ENCODE measurements at regions not wholly inside any gene's neighbourhood (a gene's known extent, or its start where the extent isn't known, plus 50 kb on each side); places are given as distances from the start of the nearest gene placed in this dataset.

GRCh38 chr11:38191101-38191500, 1593.1 kb upstream of the RAG2 start:
- no peaks in the 10 kb centered on the region for H3K36me3 ChIP-seq
- peaks cover 0 to 13% (median 0%) of the 10 kb centered on the region in 11 donors for H3K9me3 ChIP-seq
- intact Hi-C loops (cut with DNase I), result no loop called here
- WGBS, 2 donors, result 79 to 90% methylated on average over 1 of the region's 1 CpG
- no peaks in the 10 kb centered on the region for H3K4me1 ChIP-seq
- TF ChIP-seq, protein P1, sequence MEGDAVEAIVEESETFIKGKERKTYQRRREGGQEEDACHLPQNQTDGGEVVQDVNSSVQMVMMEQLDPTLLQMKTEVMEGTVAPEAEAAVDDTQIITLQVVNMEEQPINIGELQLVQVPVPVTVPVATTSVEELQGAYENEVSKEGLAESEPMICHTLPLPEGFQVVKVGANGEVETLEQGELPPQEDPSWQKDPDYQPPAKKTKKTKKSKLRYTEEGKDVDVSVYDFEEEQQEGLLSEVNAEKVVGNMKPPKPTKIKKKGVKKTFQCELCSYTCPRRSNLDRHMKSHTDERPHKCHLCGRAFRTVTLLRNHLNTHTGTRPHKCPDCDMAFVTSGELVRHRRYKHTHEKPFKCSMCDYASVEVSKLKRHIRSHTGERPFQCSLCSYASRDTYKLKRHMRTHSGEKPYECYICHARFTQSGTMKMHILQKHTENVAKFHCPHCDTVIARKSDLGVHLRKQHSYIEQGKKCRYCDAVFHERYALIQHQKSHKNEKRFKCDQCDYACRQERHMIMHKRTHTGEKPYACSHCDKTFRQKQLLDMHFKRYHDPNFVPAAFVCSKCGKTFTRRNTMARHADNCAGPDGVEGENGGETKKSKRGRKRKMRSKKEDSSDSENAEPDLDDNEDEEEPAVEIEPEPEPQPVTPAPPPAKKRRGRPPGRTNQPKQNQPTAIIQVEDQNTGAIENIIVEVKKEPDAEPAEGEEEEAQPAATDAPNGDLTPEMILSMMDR (IDR thresholded peaks at IDR 0.05), result peak in 1 of 9 donors; percentile 13
- H3K27me3 ChIP-seq, result no peaks in the 10 kb centered on the region
- no peak overlapping the region for H3K27ac ChIP-seq
- H3K4me3 ChIP-seq, result no peak overlapping the region
- ATAC-seq (no peak), DNase-seq (no peak)

DNA sequence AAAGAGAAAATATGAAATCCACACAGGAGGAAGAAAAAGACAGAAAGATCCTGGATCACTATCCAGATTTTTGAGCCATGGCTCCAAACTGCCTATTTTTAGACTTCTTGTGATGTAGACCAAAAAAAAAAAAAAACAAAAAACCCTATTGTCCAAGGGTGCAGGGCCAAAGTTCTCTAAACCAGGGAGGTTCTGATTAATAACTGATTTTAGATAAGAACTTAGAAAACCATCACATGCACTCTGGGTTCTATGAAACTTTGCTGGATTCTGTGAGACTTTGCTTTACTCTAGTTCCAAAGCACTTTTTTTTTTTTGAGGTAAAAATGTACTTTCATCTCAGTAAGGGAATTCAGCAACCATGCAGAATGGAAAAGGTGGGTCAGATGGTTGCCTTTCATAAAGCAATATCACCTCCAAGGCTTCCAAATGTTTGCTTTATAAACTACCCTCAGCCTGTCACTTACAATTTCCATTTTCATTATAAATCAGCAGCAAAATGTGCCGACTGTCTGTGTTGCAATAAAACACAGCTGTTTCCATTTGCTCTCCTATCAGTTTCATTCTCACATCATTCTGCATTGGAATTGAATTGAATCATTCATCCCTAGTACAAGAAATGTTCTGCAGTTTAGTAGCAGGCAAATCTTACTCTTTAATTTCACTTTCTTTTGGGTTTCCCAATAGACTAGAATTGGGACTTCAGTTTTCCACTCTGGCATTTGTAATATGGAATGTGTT, 1584.3 kb upstream of the RAG2 start:
- Histone ChIP-seq H3K36me3 (no peaks in the 10 kb centered on the region), H3K4me1 (no peaks in the 10 kb centered on the region), H3K4me3 (no peak overlapping the region), H3K9me3 (no peaks in the 10 kb centered on the region), H3K27ac (no peak overlapping the region), H3K27me3 (no peaks in the 10 kb centered on the region)
- 33 to 58% methylated on average over 1 of the region's 1 CpG for WGBS, 2 donors
- peak in 4 of 8 donors; percentile 55 to 82 (median 59) for ATAC-seq
- TF ChIP-seq, protein P1 (IDR thresholded peaks at IDR 0.05), result no peak
- intact Hi-C loops (cut with DNase I), result no loop called here
- no peak for DNase-seq

DNA sequence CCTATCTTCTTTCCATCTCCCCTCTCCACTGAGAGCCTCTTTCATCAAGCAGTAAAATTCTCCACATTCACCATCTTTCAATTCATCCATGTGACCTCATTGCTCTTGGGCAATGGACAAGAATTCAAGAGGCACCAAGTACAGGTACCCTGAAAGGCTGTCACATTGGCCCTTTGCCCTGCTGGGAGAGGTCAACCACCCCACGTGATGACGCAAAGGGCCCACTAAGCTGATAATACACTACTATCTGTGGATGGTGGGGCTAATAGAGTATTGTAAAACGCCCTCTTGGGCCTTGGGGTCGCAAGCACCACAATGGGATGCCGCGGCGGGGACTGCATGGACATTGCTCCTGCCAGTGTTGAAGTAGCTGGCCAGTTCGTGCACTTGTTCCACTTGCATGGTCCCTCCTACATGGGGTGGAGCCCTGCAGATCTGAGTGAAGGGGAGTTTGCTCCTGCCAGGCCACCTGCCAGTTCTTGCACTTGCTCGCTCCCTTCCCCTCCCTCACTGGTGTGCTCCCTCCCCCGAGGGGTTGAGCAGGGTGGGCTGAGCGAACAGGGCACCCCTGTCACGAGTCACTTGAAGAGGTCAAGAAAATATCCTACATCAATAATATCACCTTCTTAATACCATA, 1578.8 kb upstream of the RAG2 start:
- Histone ChIP-seq H3K27me3 (no peaks in the 10 kb centered on the region), H3K36me3 (no peaks in the 10 kb centered on the region), H3K9me3 (no peaks in the 10 kb centered on the region), H3K4me1 (no peaks in the 10 kb centered on the region), H3K27ac (no peak overlapping the region), H3K4me3 (no peak overlapping the region)
- intact Hi-C loops (cut with DNase I), result no loop called here
- ATAC-seq (no peak), DNase-seq (no peak)
- TF ChIP-seq, protein P1 (IDR thresholded peaks at IDR 0.05), result no peak
- 85 to 90% methylated on average over 12 of the region's 12 CpGs for WGBS, 2 donors

DNA sequence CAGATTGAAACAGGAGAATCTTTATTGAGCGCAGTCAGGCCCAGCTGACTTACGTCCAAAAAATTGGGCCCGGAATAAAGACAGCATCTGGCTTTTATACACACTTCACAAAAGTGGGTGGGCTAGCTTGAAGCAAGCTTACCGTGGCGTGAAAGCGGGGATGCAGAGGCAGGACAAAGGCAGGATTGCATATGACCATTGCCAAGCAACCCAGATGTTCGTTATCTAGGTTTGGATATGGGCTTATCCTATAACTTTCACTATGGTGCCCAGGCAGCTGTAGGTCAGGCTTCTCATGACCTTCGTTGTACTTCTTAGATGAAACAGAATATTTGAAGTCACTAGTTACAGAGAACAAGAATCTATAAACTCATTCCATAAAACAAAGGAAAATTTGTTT, 1575.6 kb upstream of the RAG2 start:
- no peak for ATAC-seq
- Histone ChIP-seq H3K36me3 (no peaks in the 10 kb centered on the region), H3K27me3 (no peaks in the 10 kb centered on the region), H3K9me3 (no peaks in the 10 kb centered on the region), H3K27ac (peak overlapping the region in 1 of 10 donors; percentile 4), H3K4me3 (no peak overlapping the region), H3K4me1 (no peaks in the 10 kb centered on the region)
- 64 to 71% methylated on average over 8 of the region's 8 CpGs for WGBS, 2 donors
- no peak for DNase-seq
- intact Hi-C loops (cut with DNase I), result no loop called here
- TF ChIP-seq, protein P1 (IDR thresholded peaks at IDR 0.05), result no peak

All from heart right ventricle (tissue), 16 donors.